ENCODE measurements at regions not wholly inside any gene's neighbourhood (a gene's known extent, or its start where the extent isn't known, plus 50 kb on each side); places are given as distances from the start of the nearest gene placed in this dataset.

DNA sequence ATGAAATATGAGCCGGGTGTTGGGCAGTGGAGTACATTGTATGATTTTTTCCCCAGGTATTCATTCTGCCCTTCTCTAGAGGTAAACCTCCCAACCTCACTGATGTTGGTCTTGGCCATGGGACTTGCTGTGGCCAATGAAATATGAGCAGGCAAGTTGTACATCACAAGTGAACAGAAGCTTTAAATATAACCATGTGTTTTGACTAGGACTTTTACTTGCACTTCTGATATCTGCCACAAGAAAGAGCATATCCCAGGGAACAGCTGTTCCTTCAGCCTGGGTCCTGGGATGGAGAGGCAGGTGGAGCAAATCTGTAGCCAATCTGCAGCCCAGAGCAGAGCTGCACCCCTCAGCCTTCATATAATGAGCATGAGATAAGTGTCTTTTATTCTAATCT is 109.8 kb upstream of the PALS2 start:
- TF ChIP-seq CTCF (IDR thresholded peaks at IDR 0.05): no peak
- no peak for TF ChIP-seq ZFX (IDR thresholded peaks at IDR 0.05; ENCODE audit: borderline replicate concordance)

All from 22Rv1 (cell line).